K562 (cell line): ENCODE measurements at regions not wholly inside any gene's neighbourhood (a gene's known extent, or its start where the extent isn't known, plus 50 kb on each side); places are given as distances from the start of the nearest gene placed in this dataset.

Experiments used
- ATAC-seq: fragments of 200-7000 bp; cut with Tn5 transposase; 3 replicates; pipeline ENCODE4 v1.9.1; 2020; ENCODE audit warnings: moderate library complexity
- BruUV-seq: library from RNA; stranded (reverse); fragments of 400-500 nt; replicated peaks from 2 replicates; lab custom pipeline; 2021; lab: Mats Ljungman, UMichigan
- CTCF ChIA-PET: fragments of 300-600 bp; formaldehyde crosslinking; extraction: SDS; loops from one replicate; lab custom pipeline; 2021; ENCODE audit warnings: low intra/inter-chr PET ratio; lab: Yijun Ruan, JAX
- POLR2A ChIA-PET: fragments of 300-600, 350-650 bp; sonication (Branson Sonifier 250); formaldehyde crosslinking; extraction: SDS; loops from one replicate; lab custom pipeline; 2021; ENCODE audit warnings: antibody characterized with exemption, inconsistent platforms; lab: Yijun Ruan, JAX
- DNase-seq, 4 experiments: peaks; one replicate each; pipeline versions ENCODE4 v3.0.0 to v3.0.0-alpha.2; 2011 to 2018; ENCODE audit warnings: low spot score in 3 of 4, mixed read lengths in 3 of 4; ENCODE audit errors: extremely low read depth in 1 of 4
- FAIRE-seq: peaks from 2 replicates; lab custom pipeline; 2011; peaks lifted over from hg19 to GRCh38; lab: Jason Lieb, UNC
- H2AFZ ChIP-seq: 2 replicates; pipeline ENCODE4 v1.6.0; 2011; ENCODE audit warnings: low read depth, low read length, control low read depth, inconsistent platforms
- H3K27ac ChIP-seq: fragments of 200-600 bp; 3 replicates; pipeline ENCODE4 v1.8.0; 2011; ENCODE audit warnings: low read depth, mild to moderate bottlenecking, control low read depth, inconsistent platforms, low read length, moderate library complexity, mixed read lengths; ENCODE audit errors: extremely low read depth
- H3K27me3 ChIP-seq, 2 experiments: fragments of 300-600 bp in 1 of 2; 2 replicates in 1 of 2; 3 replicates in 1 of 2; pipeline versions ENCODE4 v1.6.0 to v1.8.0; 2011; ENCODE audit warnings: inconsistent platforms in 2 of 2, low read length in 2 of 2, mild to moderate bottlenecking in 1 of 2, mixed read lengths in 1 of 2, moderate library complexity in 1 of 2; ENCODE audit not compliant: control insufficient read depth in 2 of 2, insufficient read depth in 2 of 2
- H3K36me3 ChIP-seq: fragments of 300-600 bp; 3 replicates; pipeline ENCODE4 v1.8.0; 2011; ENCODE audit warnings: mild to moderate bottlenecking, low read length, inconsistent platforms; ENCODE audit not compliant: control insufficient read depth, insufficient read depth
- H3K4me1 ChIP-seq, 2 experiments: fragments of 200-600 bp in 1 of 2; replicated peaks in 1 of 2; 2 replicates in 1 of 2; 3 replicates in 1 of 2; pipeline versions ENCODE4 v1.5.1 to v1.8.0; 2011; ENCODE audit warnings: inconsistent platforms in 2 of 2, low read length in 2 of 2, mild to moderate bottlenecking in 1 of 2, mixed read lengths in 1 of 2, moderate library complexity in 1 of 2; ENCODE audit not compliant: control insufficient read depth in 2 of 2, insufficient read depth in 2 of 2
- H3K4me2 ChIP-seq: 2 replicates; pipeline ENCODE4 v1.6.1; 2011; ENCODE audit warnings: low read length, control low read depth, inconsistent platforms, mixed read lengths; ENCODE audit not compliant: insufficient read depth
- H3K4me3 ChIP-seq: fragments of 200-600 bp; sonication (generic), shearing (Covaris generic); 2 replicates; pipeline ENCODE4 v1.5.1; 2016; ENCODE audit warnings: control low read depth, inconsistent platforms
- H3K79me2 ChIP-seq: fragments of 200-600 bp; 3 replicates; pipeline ENCODE4 v1.8.0; 2011; ENCODE audit warnings: low read length, inconsistent platforms; ENCODE audit not compliant: control insufficient read depth, insufficient read depth
- H3K9ac ChIP-seq, 2 experiments: 2 replicates each; pipeline versions ENCODE4 v1.6.0 to v1.6.1; 2011; ENCODE audit warnings: low read depth in 2 of 2, low read length in 2 of 2, control low read depth in 1 of 2, inconsistent platforms in 1 of 2, mild to moderate bottlenecking in 1 of 2, mixed read lengths in 1 of 2; ENCODE audit not compliant: insufficient read depth in 1 of 2
- H3K9me1 ChIP-seq: one replicate; pipeline ENCODE4 v1.6.0; 2011; ENCODE audit warnings: inconsistent platforms, mild to moderate bottlenecking, low read length, moderate library complexity; ENCODE audit not compliant: control insufficient read depth, insufficient read depth
- H3K9me3 ChIP-seq: replicated peaks from 2 replicates; pipeline ENCODE4 v1.5.1; 2011; ENCODE audit warnings: low read depth, low read length, inconsistent platforms; ENCODE audit not compliant: control insufficient read depth, insufficient read depth
- H4K20me1 ChIP-seq: replicated peaks from 2 replicates; pipeline ENCODE4 v1.6.1; 2011; ENCODE audit warnings: low read length, inconsistent platforms, mixed read lengths; ENCODE audit not compliant: control insufficient read depth, insufficient read depth
- BMI1 ChIP-seq: fragments of 150-350 bp; IDR thresholded peaks from 2 replicates; pipeline ENCODE4 v1.6.1; 2014; ENCODE audit warnings: low read length
- EGR1 ChIP-seq: fragments of 450-650 bp; conservative IDR thresholded peaks from 2 replicates; pipeline ENCODE4 v1.6.1; 2017; ENCODE audit warnings: mild to moderate bottlenecking
- ELF4 ChIP-seq: fragments of 450-650 bp; formaldehyde crosslinking; IDR thresholded peaks from 2 replicates; pipeline ENCODE4 v1.4.0; 2022; ENCODE audit warnings: missing genetic modification characterization
- IRF1 ChIP-seq: sonication (generic); formaldehyde crosslinking; IDR thresholded peaks from 2 replicates; pipeline ENCODE4 v1.8.0; 2022; ENCODE audit warnings: missing genetic modification reagents, mild to moderate bottlenecking, borderline replicate concordance
- LEF1 ChIP-seq: fragments of 450-650 bp; IDR thresholded peaks from 2 replicates; pipeline ENCODE4 v1.6.1; 2016; ENCODE audit warnings: mild to moderate bottlenecking
- MCM7 ChIP-seq, 2 experiments: fragments of 450-650 bp; IDR thresholded peaks; 2 replicates each; pipeline ENCODE4 v1.6.1; 2016 to 2018
- PTTG1 ChIP-seq: fragments of 450-650 bp; IDR thresholded peaks from 2 replicates; pipeline ENCODE4 v1.6.1; 2016; ENCODE audit warnings: low read depth, mild to moderate bottlenecking, missing genetic modification characterization, missing compliant biosample characterization
- SLC30A9 ChIP-seq: fragments of 250-450 bp; sonication (Bioruptor Pico); IDR thresholded peaks from 2 replicates; pipeline ENCODE4 v1.8.0; 2022; ENCODE audit warnings: mild to moderate bottlenecking, moderate library complexity
- SMARCE1 ChIP-seq: fragments of 450-650 bp; IDR thresholded peaks from 2 replicates; pipeline ENCODE4 v1.7.1; 2016; ENCODE audit warnings: mild to moderate bottlenecking
- TAF1 ChIP-seq: IDR thresholded peaks from 2 replicates; pipeline ENCODE4 v1.6.1; 2011; ENCODE audit warnings: mild to moderate bottlenecking, low read length, moderate library complexity; ENCODE audit not compliant: insufficient read depth, control insufficient read depth, severe bottlenecking; ENCODE audit errors: extremely low read depth
- TBP ChIP-seq: optimal IDR thresholded peaks from 2 replicates; pipeline ENCODE3; 2011; ENCODE audit warnings: low read depth, low read length, improper control_type of control experiment
- ZNF212 ChIP-seq: fragments of 450-650 bp; formaldehyde crosslinking; IDR thresholded peaks from 2 replicates; pipeline ENCODE4 v1.4.0; 2020; ENCODE audit warnings: mild to moderate bottlenecking
- ZNF561 ChIP-seq: fragments of 450-650 bp; formaldehyde crosslinking; conservative IDR thresholded peaks from 2 replicates; pipeline ENCODE4 v1.4.0; 2020; ENCODE audit warnings: mild to moderate bottlenecking, moderate library complexity
- WGBS: fragments of 100-300 bp; shearing (Covaris generic); methylation state at CpG from one replicate; pipeline ENCODE4 v1.1.6; 2016; ENCODE audit warnings: low coverage, mixed read lengths; ENCODE audit not compliant: insufficient coverage; ENCODE audit errors: missing lambda C conversion rate; 5-methylcytosine and 5-hydroxymethylcytosine counted together
- in situ Hi-C: fragments of 300-500 bp; cut with MboI; formaldehyde crosslinking; loops from 4 replicates; pipeline ENCODE4 v1.15.0; 2018; ENCODE audit warnings: inconsistent platforms, mixed read lengths
- intact Hi-C: fragments of 100-400 bp; cut with micrococcal nuclease; formaldehyde crosslinking; loops from 2 replicates; pipeline ENCODE4 v1.14.2; 2022
- TF ChIP-seq, protein P1 (sequence below): sonication (generic); formaldehyde crosslinking; IDR thresholded peaks from 2 replicates; pipeline ENCODE4 v1.8.0; 2022; ENCODE audit warnings: mild to moderate bottlenecking, missing genetic modification reagents
- TF ChIP-seq, protein P2 (sequence below): sonication (generic); formaldehyde crosslinking; IDR thresholded peaks from 2 replicates; pipeline ENCODE4 v1.8.0; 2022; ENCODE audit warnings: mild to moderate bottlenecking, missing genetic modification reagents

DNA sequence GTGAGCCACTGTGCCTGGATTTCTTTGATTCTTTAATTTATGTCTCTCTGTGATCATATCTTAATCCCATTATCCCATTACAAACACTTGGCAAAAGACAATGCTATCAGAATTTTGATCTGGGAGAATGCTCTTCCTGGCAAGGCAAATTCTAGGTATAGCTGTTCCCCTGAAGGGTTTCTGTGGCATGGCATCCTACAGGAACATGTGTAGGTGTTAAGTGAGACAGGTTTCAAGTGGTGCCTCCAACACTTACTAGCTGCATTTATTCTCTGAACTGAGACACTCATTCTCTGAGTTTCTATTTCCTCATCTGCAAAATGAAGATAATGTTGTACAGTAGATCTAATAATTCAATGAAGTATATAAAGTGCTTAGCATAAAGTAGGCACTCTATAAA lies 87.1 kb upstream of the CTTNBP2 start:
- no peak overlapping the region for H2AFZ ChIP-seq
- no TSS peak for BruUV-seq
- in situ Hi-C loops (no loop called here), intact Hi-C loops (no loop called here)
- H3K27ac ChIP-seq, result no peak overlapping the region
- H3K9ac ChIP-seq, result no peak overlapping the region
- H3K36me3 ChIP-seq, result no peaks in the 10 kb centered on the region
- no peak for DNase-seq
- no peaks in the 10 kb centered on the region for H3K27me3 ChIP-seq
- H3K9me3 ChIP-seq, result no peaks in the 10 kb centered on the region
- H3K4me3 ChIP-seq, result no peak overlapping the region
- no peak overlapping the region for H3K4me2 ChIP-seq
- no peak for FAIRE-seq
- no peaks in the 10 kb centered on the region for H3K9me1 ChIP-seq
- TF ChIP-seq, protein P1, sequence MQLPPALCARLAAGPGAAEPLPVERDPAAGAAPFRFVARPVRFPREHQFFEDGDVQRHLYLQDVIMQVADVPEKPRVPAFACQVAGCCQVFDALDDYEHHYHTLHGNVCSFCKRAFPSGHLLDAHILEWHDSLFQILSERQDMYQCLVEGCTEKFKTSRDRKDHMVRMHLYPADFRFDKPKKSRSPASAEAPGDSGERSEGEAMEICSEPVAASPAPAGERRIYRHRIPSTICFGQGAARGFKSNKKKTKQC (CRISPR knock-in tag), result no peak
- H3K4me1 ChIP-seq, result no peaks in the 10 kb centered on the region
- POLR2A ChIA-PET, result interaction anchor here (1.6 kb wide), 1 partner anchor 16 kb away, joined by 5 read pairs; no protein-coding TSS in a partner anchor
- CTCF ChIA-PET, result no interaction called here
- ATAC-seq, result no peak
- H4K20me1 ChIP-seq, result no peaks in the 10 kb centered on the region
- H3K79me2 ChIP-seq, result no peaks in the 10 kb centered on the region

GRCh38 chr7:117961235-117961634 lies 88.0 kb upstream of the CTTNBP2 start:
- Histone ChIP-seq H3K9me3 (no peaks in the 10 kb centered on the region), H3K27ac (no peak overlapping the region), H3K79me2 (no peaks in the 10 kb centered on the region), H3K9me1 (no peaks in the 10 kb centered on the region), H3K4me2 (no peak overlapping the region), H3K9ac (no peak overlapping the region), H3K4me1 (no peaks in the 10 kb centered on the region), H3K4me3 (no peak overlapping the region), H4K20me1 (no peaks in the 10 kb centered on the region), H3K27me3 (no peaks in the 10 kb centered on the region)
- DNase-seq, result no peak
- ChIA-PET CTCF (no interaction called here), POLR2A (interaction anchor here (1.6 kb wide), 1 partner anchor 15 kb away, joined by 5 read pairs; no protein-coding TSS in a partner anchor)
- intact Hi-C loops, result no loop called here
- 0% methylated on average over 4 of the region's 4 CpGs for WGBS
- ATAC-seq, result no peak
- no peak for FAIRE-seq
- TF ChIP-seq ELF4 (CRISPR knock-in tag) (no peak), SMARCE1 (no peak), MCM7 (IDR thresholded peaks at IDR 0.05) (no peak), SLC30A9 (no peak), PTTG1 (no peak), ZNF561 (CRISPR knock-in tag) (no peak), IRF1 (CRISPR knock-in tag) (no peak), LEF1 (no peak), TAF1 (no peak), TBP (no peak), ZNF212 (CRISPR knock-in tag) (no peak), EGR1 (no peak), BMI1 (no peak)
- TF ChIP-seq, protein P2, sequence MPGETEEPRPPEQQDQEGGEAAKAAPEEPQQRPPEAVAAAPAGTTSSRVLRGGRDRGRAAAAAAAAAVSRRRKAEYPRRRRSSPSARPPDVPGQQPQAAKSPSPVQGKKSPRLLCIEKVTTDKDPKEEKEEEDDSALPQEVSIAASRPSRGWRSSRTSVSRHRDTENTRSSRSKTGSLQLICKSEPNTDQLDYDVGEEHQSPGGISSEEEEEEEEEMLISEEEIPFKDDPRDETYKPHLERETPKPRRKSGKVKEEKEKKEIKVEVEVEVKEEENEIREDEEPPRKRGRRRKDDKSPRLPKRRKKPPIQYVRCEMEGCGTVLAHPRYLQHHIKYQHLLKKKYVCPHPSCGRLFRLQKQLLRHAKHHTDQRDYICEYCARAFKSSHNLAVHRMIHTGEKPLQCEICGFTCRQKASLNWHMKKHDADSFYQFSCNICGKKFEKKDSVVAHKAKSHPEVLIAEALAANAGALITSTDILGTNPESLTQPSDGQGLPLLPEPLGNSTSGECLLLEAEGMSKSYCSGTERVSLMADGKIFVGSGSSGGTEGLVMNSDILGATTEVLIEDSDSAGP (CRISPR knock-in tag), result no peak
- TF ChIP-seq, all 486 proteins: peak for 0
- Histone ChIP-seq H2AFZ (no peak overlapping the region), H3K36me3 (no peaks in the 10 kb centered on the region)
- no TSS peak for BruUV-seq
- in situ Hi-C loops, result no loop called here
